Stomach (tissue), 8 donors: ENCODE measurements at regions not wholly inside any gene's neighbourhood (a gene's known extent, or its start where the extent isn't known, plus 50 kb on each side); places are given as distances from the start of the nearest gene placed in this dataset.

Experiments
- DNase-seq, 2 donors: peaks; one replicate each; pipeline versions ENCODE4 v3.0.0 to v3.0.0-alpha.2; 2013 to 2019
- H3K27ac ChIP-seq, 5 donors: fragments of 200-600 bp in 4 of 5; sonication (generic) in 4 of 5; one replicate each; pipeline ENCODE4 v1.5.1; 2013 to 2019; ENCODE audit warnings: mild to moderate bottlenecking in 1 of 5, moderate library complexity in 1 of 5
- H3K27me3 ChIP-seq, 3 donors: fragments of 200-600 bp; sonication (generic); one replicate each; pipeline ENCODE4 v1.5.1; 2017 to 2019; ENCODE audit warnings: mixed run types in 1 of 3
- H3K36me3 ChIP-seq, 4 donors: fragments of 200-600 bp; sonication (generic); 1 replicate in 3 of 4; 2 replicates in 1 of 4; pipeline ENCODE4 v1.5.1; 2016 to 2019
- H3K4me1 ChIP-seq, 4 donors: fragments of 200-600 bp; sonication (generic); one replicate each; pipeline ENCODE4 v1.5.1; 2016 to 2019
- H3K4me3 ChIP-seq, 4 donors: fragments of 200-600 bp; sonication (generic) in 3 of 4; one replicate each; pipeline ENCODE4 v1.5.1; 2016 to 2019; ENCODE audit warnings: mild to moderate bottlenecking in 1 of 4
- H3K9me3 ChIP-seq, 4 donors: fragments of 200-600 bp; sonication (generic); one replicate each; pipeline ENCODE4 v1.5.1; 2016 to 2019
- CTCF ChIP-seq, 7 experiments: fragments of 450-650 bp in 4 of 7; fragments of 200-600 bp in 3 of 7; sonication (generic) in 3 of 7; IDR thresholded peaks; one replicate each; pipeline ENCODE4 v1.5.1; 2016 to 2019; ENCODE audit warnings: antibody characterized with exemption in 7 of 7, control low read depth in 2 of 7, mild to moderate bottlenecking in 1 of 7
- EP300 ChIP-seq: sonication (generic); formaldehyde crosslinking; IDR thresholded peaks from one replicate; pipeline ENCODE4 v1.6.1; 2017; ENCODE audit warnings: antibody characterized with exemption
- POLR2A ChIP-seq, 4 donors: fragments of 450-650 bp; IDR thresholded peaks; one replicate each; pipeline ENCODE4 v1.6.1; 2016; ENCODE audit warnings: antibody characterized with exemption in 4 of 4, control low read depth in 2 of 4, mild to moderate bottlenecking in 1 of 4, moderate library complexity in 1 of 4
- POLR2AphosphoS5 ChIP-seq, 3 donors: sonication (generic); formaldehyde crosslinking; IDR thresholded peaks; one replicate each; pipeline ENCODE4 v1.6.1; 2016; ENCODE audit warnings: antibody characterized with exemption in 3 of 3
- WGBS, 5 donors: extraction: QIAGEN DNeasy Blood & Tissue Kit in 3 of 5; methylation state at CpG; one replicate each; pipeline versions ENCODE4 v1.1.5 to v1.1.7; 2013 to 2018; 5-methylcytosine and 5-hydroxymethylcytosine counted together
- intact Hi-C: fragments of 100-400 bp; cut with DNase I; formaldehyde crosslinking; loops from one replicate; pipeline ENCODE4 v1.15.1; 2023; ENCODE audit warnings: low total_unique reads
- donor health status: healthy with polysubstance abuse.
- donor health status: Bipolar disorder and iron deficiency.
- donor health status: healthy.

DNA sequence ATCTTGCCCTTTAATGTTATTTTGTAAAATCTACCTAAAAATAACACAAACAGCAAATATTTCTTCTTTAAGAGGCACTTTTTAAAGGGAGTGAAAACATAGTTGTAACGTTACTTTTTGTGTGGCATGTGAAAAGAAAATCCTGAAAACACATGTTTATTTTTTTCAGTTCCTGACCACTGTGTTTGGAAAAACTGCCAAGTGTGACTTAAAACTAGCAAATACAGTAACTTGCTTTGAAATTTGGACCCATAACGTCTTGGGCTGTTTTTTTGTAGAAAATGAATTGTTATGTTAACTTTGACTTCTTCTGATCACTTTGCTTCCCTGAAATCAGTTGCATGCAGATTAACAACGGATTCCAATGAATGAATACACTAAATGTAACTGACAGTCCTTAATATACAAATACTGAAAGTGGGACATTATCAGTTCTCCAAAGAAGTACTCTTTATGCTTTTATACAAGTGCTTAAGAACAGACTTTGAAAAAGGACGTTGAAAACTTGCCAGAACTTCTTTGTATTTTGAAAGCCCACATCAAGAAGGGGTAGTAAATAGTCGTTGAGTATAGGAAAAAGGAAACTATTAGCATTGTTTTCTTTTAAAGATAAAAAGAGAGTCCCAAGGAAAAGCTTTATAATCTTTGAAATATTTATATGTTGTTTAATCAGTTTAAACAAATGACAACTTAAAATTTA, 96.1 kb upstream of the ZEB2 start:
- Histone ChIP-seq H3K4me3 (no peak overlapping the region), H3K4me1 (no peaks in the 10 kb centered on the region), H3K9me3 (no peaks in the 10 kb centered on the region), H3K36me3 (no peaks in the 10 kb centered on the region), H3K27ac (no peak overlapping the region), H3K27me3 (no peaks in the 10 kb centered on the region)
- TF ChIP-seq CTCF (IDR thresholded peaks at IDR 0.05): no peak
- TF ChIP-seq EP300: no peak
- TF ChIP-seq POLR2AphosphoS5 (IDR thresholded peaks at IDR 0.05): no peak
- no peak for TF ChIP-seq POLR2A (IDR thresholded peaks at IDR 0.05)
- 22 to 30% (median 26%) methylated on average over 5 of the region's 5 CpGs for WGBS, 5 donors
- no peak for DNase-seq
- intact Hi-C loops: no loop called here

DNA sequence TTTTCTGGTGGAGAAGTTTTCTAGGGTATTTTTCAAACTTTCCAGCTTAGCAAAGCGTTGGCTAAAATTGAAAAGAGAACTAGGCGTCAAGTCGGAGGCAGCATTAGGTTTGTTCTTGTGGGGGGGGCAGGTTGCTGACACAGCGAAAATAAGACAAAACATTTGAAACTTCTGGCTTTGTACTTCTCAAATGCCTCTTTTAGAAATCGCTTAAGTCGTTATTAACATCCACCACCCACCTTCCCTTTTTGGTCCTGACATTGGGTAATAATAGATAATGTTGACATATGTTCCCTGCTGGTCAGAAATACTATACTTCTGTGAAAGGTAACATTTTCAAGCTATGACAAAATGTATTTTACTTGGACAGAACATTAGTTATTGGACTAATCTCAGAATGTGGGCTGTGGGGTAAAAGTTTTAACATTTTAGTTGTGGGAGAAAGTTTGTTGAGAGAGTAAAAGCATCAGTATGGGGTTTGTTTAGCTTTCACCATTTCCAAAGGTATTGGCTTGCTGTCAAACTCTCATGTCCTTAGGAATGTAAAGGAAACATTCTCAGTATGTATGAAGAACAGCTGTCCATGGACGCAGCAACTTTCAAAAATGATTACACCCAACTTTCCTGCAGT, 88.1 kb upstream of the ZEB2 start:
- 63 to 74% (median 68%) methylated on average over 7 of the region's 7 CpGs for WGBS, 5 donors
- Histone ChIP-seq H3K4me3 (no peak overlapping the region), H3K27ac (peak overlapping the region in 3 of 5 donors; percentile 2 to 63 (median 59)), H3K36me3 (no peaks in the 10 kb centered on the region), H3K27me3 (no peaks in the 10 kb centered on the region), H3K9me3 (no peaks in the 10 kb centered on the region), H3K4me1 (no peaks in the 10 kb centered on the region)
- TF ChIP-seq POLR2A (IDR thresholded peaks at IDR 0.05): no peak
- TF ChIP-seq CTCF (IDR thresholded peaks at IDR 0.05): no peak
- no peak for TF ChIP-seq EP300
- TF ChIP-seq POLR2AphosphoS5 (IDR thresholded peaks at IDR 0.05): no peak
- intact Hi-C loops: no loop called here
- DNase-seq: peak in 1 of 2 donors; percentile 43

DNA sequence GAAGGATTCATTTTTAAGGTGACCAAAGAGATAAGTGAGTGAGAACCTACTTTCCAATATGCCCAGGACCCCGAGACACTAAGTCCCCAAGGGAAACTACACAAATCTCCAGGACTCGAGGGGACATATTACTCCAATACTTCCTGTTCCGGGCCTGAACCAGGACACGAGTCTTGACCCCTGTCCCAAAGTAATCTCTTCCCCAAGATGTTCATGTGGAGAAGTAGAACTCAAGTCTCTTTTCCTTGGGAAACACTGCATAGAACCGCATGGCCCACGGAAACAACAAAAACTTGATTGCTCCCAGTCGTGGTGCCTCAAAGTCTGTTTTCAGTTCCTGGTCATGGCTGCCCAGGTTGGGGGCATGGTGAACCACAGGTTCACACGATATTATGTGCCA, 87.2 kb upstream of the ZEB2 start:
- Histone ChIP-seq H3K36me3 (no peaks in the 10 kb centered on the region), H3K4me3 (no peak overlapping the region), H3K4me1 (no peaks in the 10 kb centered on the region), H3K27ac (peak overlapping the region in 3 of 5 donors; percentile 6 to 63 (median 59)), H3K9me3 (no peaks in the 10 kb centered on the region), H3K27me3 (no peaks in the 10 kb centered on the region)
- TF ChIP-seq CTCF (IDR thresholded peaks at IDR 0.05): no peak
- TF ChIP-seq POLR2AphosphoS5 (IDR thresholded peaks at IDR 0.05): no peak
- no peak for TF ChIP-seq POLR2A (IDR thresholded peaks at IDR 0.05)
- TF ChIP-seq EP300: no peak
- WGBS, 5 donors: 88 to 92% (median 89%) methylated on average over 8 of the region's 8 CpGs
- DNase-seq: no peak
- intact Hi-C loops: no loop called here

DNA sequence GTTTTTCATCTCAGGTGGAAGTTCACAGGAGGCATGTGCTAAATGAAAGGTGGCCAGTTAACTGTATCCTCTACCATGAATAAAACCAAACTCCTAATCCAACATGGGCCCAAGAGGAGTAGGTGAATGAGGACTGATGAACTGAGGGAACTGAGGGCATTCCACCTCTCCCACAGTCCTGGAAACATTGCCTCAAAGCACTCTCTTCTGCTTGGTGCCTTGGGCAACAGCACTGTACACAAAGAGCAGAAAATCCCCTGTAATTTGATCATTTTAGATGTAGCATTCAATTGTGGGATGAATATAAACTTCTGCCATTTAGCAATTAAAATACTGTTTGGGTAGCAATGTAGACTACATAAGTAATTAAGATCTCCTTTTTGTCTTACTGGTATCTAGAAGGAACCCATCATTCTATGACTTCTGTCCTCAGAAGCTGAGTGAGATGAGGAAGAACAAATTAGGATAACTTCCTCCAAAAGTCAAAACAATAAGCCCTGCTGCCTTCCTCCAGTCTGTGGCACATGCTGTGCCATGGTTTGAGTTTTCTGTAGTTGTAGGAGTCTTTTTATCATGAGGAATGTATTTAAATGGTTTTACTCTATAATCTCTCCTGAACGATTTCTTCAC, 86.7 kb upstream of the ZEB2 start:
- Histone ChIP-seq H3K4me1 (no peaks in the 10 kb centered on the region), H3K4me3 (no peak overlapping the region), H3K27me3 (no peaks in the 10 kb centered on the region), H3K9me3 (no peaks in the 10 kb centered on the region), H3K36me3 (no peaks in the 10 kb centered on the region), H3K27ac (peak overlapping the region in 3 of 5 donors; percentile 6 to 63 (median 59))
- TF ChIP-seq EP300: no peak
- DNase-seq: no peak
- intact Hi-C loops: no loop called here
- WGBS, 5 donors: 74 to 90% (median 84%) methylated on average over 1 of the region's 1 CpG
